HG03097 (cell line): ENCODE measurements at regions not wholly inside any gene's neighbourhood (a gene's known extent, or its start where the extent isn't known, plus 50 kb on each side); places are given as distances from the start of the nearest gene placed in this dataset.

Source experiments
- ATAC-seq: cut with Tn5 transposase; IDR thresholded peaks from one replicate; pipeline ENCODE4 v1.9.1; 2021; ENCODE audit not compliant: unreplicated experiment, low FRiP score

GRCh38 chr6:22875845-22876244 lies 306.5 kb downstream of the HDGFL1 start:
- ATAC-seq = no peak

- no peak for ATAC-seq
Measured at GRCh38 chr6:22878324-22878701, 308.9 kb downstream of the HDGFL1 start.

GRCh38 chr6:22878706-22879105 lies 309.3 kb downstream of the HDGFL1 start:
- no peak for ATAC-seq

- ATAC-seq = no peak
Measured at GRCh38 chr6:22880686-22881433, 311.5 kb downstream of the HDGFL1 start.

GRCh38 chr6:22882581-22882980 lies 313.2 kb downstream of the HDGFL1 start:
- ATAC-seq = no peak

- no peak for ATAC-seq
Measured at GRCh38 chr6:22883061-22883717, 313.8 kb downstream of the HDGFL1 start.

- ATAC-seq = no peak
Measured at GRCh38 chr6:22884456-22884855, 315.1 kb downstream of the HDGFL1 start.

- no peak for ATAC-seq
Measured at GRCh38 chr6:22886650-22887581, 317.6 kb downstream of the HDGFL1 start.

- ATAC-seq = no peak
Measured at GRCh38 chr6:22888163-22888752, 318.9 kb downstream of the HDGFL1 start.

GRCh38 chr6:22891934-22892333 lies 322.6 kb downstream of the HDGFL1 start:
- no peak for ATAC-seq

- ATAC-seq = no peak
Measured at GRCh38 chr6:22892452-22892851, 323.1 kb downstream of the HDGFL1 start.

- ATAC-seq = no peak
Measured at GRCh38 chr6:22896696-22897095, 327.3 kb downstream of the HDGFL1 start.

- no peak for ATAC-seq
Measured at GRCh38 chr6:22899426-22899825, 330.1 kb downstream of the HDGFL1 start.

- ATAC-seq = no peak
Measured at GRCh38 chr6:22903826-22904225, 334.5 kb downstream of the HDGFL1 start.

- no peak for ATAC-seq
Measured at GRCh38 chr6:22904431-22904830, 335.1 kb downstream of the HDGFL1 start.

GRCh38 chr6:22906091-22906549 lies 336.8 kb downstream of the HDGFL1 start:
- no peak for ATAC-seq

GRCh38 chr6:22907085-22907484 lies 337.7 kb downstream of the HDGFL1 start:
- ATAC-seq = no peak

GRCh38 chr6:22910370-22910769 lies 341.0 kb downstream of the HDGFL1 start:
- no peak for ATAC-seq

GRCh38 chr6:22913612-22914011 lies 344.2 kb downstream of the HDGFL1 start:
- ATAC-seq = no peak

- ATAC-seq = no peak
Measured at GRCh38 chr6:22917344-22917743, 348.0 kb downstream of the HDGFL1 start.

- ATAC-seq = no peak
Measured at GRCh38 chr6:22921828-22922227, 352.5 kb downstream of the HDGFL1 start.
